ENCODE measurements at regions not wholly inside any gene's neighbourhood (a gene's known extent, or its start where the extent isn't known, plus 50 kb on each side); places are given as distances from the start of the nearest gene placed in this dataset.

DNA sequence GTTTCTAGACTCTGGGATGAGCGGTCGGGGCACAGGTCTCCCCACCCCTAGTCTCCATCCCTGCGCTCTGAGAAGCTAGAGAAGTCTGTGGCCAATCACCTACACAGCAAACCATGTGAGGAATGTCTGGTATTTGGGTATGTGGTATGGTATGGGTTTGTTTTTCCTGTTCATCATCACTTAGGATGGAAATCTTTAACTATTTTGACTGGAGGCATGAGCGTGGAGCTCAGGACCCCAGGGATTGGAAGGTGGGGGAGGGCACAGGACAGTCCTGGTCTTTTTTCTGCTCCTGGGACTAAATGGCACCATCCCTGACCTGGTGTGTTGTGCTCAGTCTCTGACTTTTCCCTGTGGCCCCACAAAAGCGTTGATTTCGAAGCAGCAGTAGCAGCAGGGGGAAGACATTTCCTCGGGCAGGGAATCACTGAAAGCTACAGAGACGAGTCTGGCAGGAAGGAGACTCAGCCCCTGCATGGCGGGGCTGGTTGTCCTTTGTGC is 191.7 kb upstream of the TPM1 start:
- no peaks in the 10 kb centered on the region for H3K27me3 ChIP-seq (ENCODE audit: insufficient read depth, low read length)
- peak overlapping the region; percentile 66 for H3K27ac ChIP-seq (ENCODE audit: low read depth, low read length)
- H2AFZ ChIP-seq (ENCODE audit: low read length, unreplicated experiment): peak overlapping the region; percentile 91
- no peaks in the 10 kb centered on the region for H3K36me3 ChIP-seq (ENCODE audit: insufficient read depth, low read length)
- H3K79me2 ChIP-seq (ENCODE audit: control insufficient read depth, insufficient read depth, low read length, unreplicated experiment): no peaks in the 10 kb centered on the region
- H3K4me3 ChIP-seq (ENCODE audit: low read depth, low read length): peak overlapping the region; percentile 24; the same call in 1 of the 2 replicates
- peaks cover 30% of the 10 kb centered on the region for H3K4me1 ChIP-seq (ENCODE audit: control insufficient read depth, insufficient read depth, low read length, unreplicated experiment)

DNA sequence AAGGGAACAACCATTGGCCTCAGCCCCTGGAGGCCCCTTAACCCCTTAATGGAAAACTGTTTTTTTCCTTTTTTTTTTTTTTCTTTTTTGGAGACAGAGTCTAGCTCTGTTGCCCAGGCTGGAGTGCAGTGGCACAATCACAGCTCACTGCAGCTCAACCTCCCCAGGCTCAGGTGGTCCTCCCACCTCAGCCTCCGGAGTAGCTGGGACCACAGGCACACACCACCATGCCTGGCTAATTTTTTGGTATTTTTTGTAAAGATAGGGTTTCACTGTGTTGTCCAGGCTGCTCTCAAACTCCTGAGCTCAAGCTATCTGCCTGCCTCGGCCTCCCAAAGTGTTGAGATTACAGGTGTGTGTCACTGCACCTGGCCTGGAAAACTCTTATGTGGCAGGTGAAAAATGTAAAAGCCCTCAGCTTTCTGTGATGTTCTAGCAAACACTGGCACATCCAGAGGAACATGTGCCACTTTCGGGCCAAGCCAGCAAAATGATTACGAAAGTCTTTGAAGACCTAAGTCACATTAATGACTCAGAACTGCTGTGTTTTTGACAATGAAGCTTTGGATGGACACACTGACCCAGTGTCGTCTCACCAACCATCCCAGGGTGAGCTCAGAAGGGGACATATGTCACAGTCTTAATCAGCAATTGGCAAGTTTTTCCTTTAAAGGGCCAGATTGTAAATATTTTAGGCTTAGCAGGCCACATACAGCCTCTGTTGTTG is 189.3 kb upstream of the TPM1 start:
- H3K27ac ChIP-seq (ENCODE audit: low read depth, low read length): no peak overlapping the region
- no peaks in the 10 kb centered on the region; the same call in 1 of the 2 replicates for H3K36me3 ChIP-seq (ENCODE audit: insufficient read depth, low read length)
- peaks cover 27% of the 10 kb centered on the region for H3K4me1 ChIP-seq (ENCODE audit: control insufficient read depth, insufficient read depth, low read length, unreplicated experiment)
- no peaks in the 10 kb centered on the region for H3K27me3 ChIP-seq (ENCODE audit: insufficient read depth, low read length)
- H3K79me2 ChIP-seq (ENCODE audit: control insufficient read depth, insufficient read depth, low read length, unreplicated experiment): no peaks in the 10 kb centered on the region
- H3K4me3 ChIP-seq (ENCODE audit: low read depth, low read length): no peak overlapping the region
- H2AFZ ChIP-seq (ENCODE audit: low read length, unreplicated experiment): no peak overlapping the region

DNA sequence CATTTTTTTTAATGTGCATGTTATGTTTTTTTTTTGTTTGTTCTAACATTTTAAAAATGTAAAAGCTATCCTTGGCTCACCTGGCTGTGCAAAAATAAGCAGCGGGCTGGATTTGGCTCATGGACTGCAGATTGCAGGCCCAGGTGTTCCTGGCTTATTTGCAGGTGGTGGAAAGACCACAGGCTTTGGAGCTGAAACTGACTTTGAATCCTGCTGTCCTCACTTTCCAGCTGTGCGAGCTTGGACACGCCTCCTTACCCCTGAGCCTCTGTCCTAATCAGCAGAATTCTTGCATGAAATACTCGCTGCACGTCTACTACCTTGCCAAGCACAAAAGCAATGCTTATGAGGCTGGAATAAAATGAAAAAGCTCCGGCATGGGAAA is 188.7 kb upstream of the TPM1 start:
- H3K36me3 ChIP-seq (ENCODE audit: insufficient read depth, low read length): no peaks in the 10 kb centered on the region; the same call in 1 of the 2 replicates
- no peak overlapping the region for H2AFZ ChIP-seq (ENCODE audit: low read length, unreplicated experiment)
- no peaks in the 10 kb centered on the region for H3K79me2 ChIP-seq (ENCODE audit: control insufficient read depth, insufficient read depth, low read length, unreplicated experiment)
- H3K4me3 ChIP-seq (ENCODE audit: low read depth, low read length): no peak overlapping the region
- H3K27me3 ChIP-seq (ENCODE audit: insufficient read depth, low read length): no peaks in the 10 kb centered on the region
- peaks cover 27% of the 10 kb centered on the region for H3K4me1 ChIP-seq (ENCODE audit: control insufficient read depth, insufficient read depth, low read length, unreplicated experiment)
- no peak overlapping the region for H3K27ac ChIP-seq (ENCODE audit: low read depth, low read length)

DNA sequence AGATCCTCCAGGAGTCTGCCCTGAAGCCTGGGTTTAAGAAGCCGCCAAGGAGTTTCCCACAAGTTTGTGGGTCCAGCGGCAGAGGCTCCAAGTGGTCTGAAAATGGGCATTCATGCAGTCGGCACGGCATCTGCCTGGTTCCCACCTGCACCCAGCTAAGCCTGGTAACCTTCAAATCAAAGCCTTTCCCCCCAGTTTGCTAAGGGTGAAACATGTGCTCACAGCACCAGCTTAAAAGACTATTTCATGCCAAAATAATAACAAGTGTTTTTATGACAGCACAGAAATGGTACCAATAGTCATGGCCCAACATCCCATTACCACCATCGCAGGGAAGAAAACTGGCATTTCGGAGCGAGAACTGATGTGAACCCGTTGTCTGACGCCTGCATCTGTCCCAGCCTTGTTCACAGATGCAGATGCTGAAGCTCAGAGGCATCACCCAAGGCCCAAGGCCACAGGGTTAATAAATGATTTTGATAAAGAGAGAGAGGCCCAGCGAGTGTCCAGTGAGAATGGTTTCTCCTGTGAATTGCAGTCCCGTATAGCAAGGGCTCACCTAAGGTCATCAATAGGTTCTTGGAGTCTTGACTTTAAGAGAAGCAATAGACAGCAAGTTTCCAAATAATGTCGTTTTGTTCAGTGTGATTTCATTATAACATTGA is 188.0 kb upstream of the TPM1 start:
- H3K79me2 ChIP-seq (ENCODE audit: control insufficient read depth, insufficient read depth, low read length, unreplicated experiment): no peaks in the 10 kb centered on the region
- no peak overlapping the region for H3K4me3 ChIP-seq (ENCODE audit: low read depth, low read length)
- H3K27ac ChIP-seq (ENCODE audit: low read depth, low read length): no peak overlapping the region
- no peaks in the 10 kb centered on the region for H3K27me3 ChIP-seq (ENCODE audit: insufficient read depth, low read length)
- no peak overlapping the region for H2AFZ ChIP-seq (ENCODE audit: low read length, unreplicated experiment)
- H3K4me1 ChIP-seq (ENCODE audit: control insufficient read depth, insufficient read depth, low read length, unreplicated experiment): peaks cover 27% of the 10 kb centered on the region
- H3K36me3 ChIP-seq (ENCODE audit: insufficient read depth, low read length): no peaks in the 10 kb centered on the region; the same call in 1 of the 2 replicates

DNA sequence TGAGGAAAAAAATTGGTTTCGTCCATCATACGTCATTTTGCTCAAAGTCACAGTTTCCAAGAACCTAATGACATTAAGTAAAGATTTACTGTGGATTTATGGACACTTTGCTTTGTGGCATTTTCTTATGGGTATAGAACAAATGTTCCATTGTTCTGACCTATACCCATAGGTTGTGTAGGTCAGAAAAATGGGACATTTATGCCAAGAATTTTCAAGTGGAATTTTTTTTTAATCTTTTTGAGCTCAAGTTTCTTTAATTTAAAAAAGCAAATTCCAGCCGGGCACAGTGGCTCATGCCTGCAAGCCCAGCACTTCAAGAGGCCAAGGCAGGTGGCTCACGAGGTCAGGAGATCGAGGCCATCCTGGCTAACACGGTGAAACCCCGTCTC is 187.5 kb upstream of the TPM1 start:
- Histone ChIP-seq H3K27ac (ENCODE audit: low read depth, low read length) (no peak overlapping the region), H2AFZ (ENCODE audit: low read length, unreplicated experiment) (no peak overlapping the region), H3K79me2 (ENCODE audit: control insufficient read depth, insufficient read depth, low read length, unreplicated experiment) (no peaks in the 10 kb centered on the region), H3K27me3 (ENCODE audit: insufficient read depth, low read length) (no peaks in the 10 kb centered on the region), H3K36me3 (ENCODE audit: insufficient read depth, low read length) (no peaks in the 10 kb centered on the region; the same call in 1 of the 2 replicates), H3K4me3 (ENCODE audit: low read depth, low read length) (no peak overlapping the region), H3K4me1 (ENCODE audit: control insufficient read depth, insufficient read depth, low read length, unreplicated experiment) (peaks cover 27% of the 10 kb centered on the region)

DNA sequence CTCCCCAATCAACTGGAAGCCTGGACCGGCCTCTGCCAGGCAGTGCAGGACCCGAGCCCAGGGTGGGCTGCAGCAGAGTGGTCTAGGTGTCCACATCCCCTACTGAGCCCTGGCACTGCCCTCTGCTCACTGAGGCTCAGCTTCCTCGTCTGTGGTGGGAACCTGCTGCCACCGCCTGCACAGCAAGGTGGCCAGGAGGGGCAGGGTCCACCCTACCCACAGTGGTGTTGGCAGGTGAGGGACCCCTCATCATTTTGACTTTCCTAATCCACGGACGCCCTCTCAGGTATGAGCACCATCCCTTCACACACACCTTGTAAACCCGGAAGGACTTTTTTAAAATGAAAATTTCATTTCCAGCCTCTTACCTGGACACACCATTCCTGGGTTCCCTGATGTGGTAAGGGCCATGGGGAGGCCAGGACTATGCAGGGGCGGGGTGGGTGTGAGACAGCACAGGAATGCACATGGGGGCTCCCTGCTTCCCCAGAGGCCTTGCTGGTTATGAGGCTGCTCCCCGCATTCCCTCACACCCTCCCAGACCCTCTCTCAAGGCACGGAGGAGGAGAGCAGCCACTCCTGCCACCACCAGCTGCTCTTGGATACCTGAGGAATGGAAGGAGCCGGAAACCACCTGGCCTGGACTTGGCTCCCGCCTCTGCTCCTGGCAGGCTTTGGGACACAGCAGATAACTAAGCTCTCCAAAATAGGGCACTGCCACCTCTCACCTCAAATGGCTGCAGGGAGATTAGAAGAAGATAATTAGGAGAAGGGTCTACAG is 185.9 kb upstream of the TPM1 start:
- Histone ChIP-seq H2AFZ (ENCODE audit: low read length, unreplicated experiment) (no peak overlapping the region), H3K4me1 (ENCODE audit: control insufficient read depth, insufficient read depth, low read length, unreplicated experiment) (peaks cover 14% of the 10 kb centered on the region), H3K27me3 (ENCODE audit: insufficient read depth, low read length) (no peaks in the 10 kb centered on the region), H3K27ac (ENCODE audit: low read depth, low read length) (no peak overlapping the region), H3K79me2 (ENCODE audit: control insufficient read depth, insufficient read depth, low read length, unreplicated experiment) (no peaks in the 10 kb centered on the region), H3K4me3 (ENCODE audit: low read depth, low read length) (no peak overlapping the region), H3K36me3 (ENCODE audit: insufficient read depth, low read length) (no peaks in the 10 kb centered on the region; the same call in 1 of the 2 replicates)

DNA sequence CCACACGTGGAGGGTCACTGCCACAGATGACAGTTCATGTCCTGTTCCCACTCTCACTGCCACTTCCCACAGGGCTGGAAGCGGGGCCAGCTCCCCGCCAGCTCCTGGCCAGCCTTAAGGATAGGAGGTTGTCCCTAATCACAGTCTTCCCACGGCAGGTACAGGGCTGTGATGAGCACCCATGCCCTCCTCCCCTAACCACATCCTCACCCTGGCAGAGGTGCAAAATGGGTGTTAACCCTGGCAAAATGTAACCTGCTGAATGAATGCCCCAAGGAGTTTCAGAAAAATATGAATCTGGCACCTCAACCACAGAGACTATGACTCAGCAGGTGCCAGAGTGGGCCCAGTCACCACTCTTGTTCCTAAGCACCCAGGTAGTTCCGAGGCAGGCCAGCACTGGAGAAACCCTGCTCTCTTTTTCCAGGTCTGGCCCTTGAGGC is 185.1 kb upstream of the TPM1 start:
- Histone ChIP-seq H3K4me1 (ENCODE audit: control insufficient read depth, insufficient read depth, low read length, unreplicated experiment) (peaks cover 14% of the 10 kb centered on the region), H3K27ac (ENCODE audit: low read depth, low read length) (no peak overlapping the region), H3K4me3 (ENCODE audit: low read depth, low read length) (no peak overlapping the region), H3K36me3 (ENCODE audit: insufficient read depth, low read length) (no peaks in the 10 kb centered on the region; the same call in 1 of the 2 replicates), H3K27me3 (ENCODE audit: insufficient read depth, low read length) (no peaks in the 10 kb centered on the region), H2AFZ (ENCODE audit: low read length, unreplicated experiment) (no peak overlapping the region), H3K79me2 (ENCODE audit: control insufficient read depth, insufficient read depth, low read length, unreplicated experiment) (no peaks in the 10 kb centered on the region)

DNA sequence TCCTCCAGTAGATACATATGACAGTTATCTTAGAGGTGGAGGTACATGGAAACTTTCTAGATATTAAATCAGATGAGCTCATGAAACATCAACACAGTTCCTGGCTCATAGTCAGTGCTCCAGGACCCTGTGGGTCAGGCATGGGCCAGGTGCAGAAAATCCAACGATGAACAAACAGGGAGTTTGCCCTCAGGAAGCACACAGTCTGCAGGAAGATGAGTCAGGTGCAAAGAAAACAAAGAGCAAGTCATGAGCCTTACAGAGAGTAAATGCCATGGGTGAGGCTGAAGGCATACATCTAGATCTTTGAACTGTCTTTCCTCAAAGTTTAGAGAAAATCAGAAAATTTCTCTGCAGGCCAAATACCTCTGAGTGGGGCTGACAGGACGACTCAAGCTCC is 184.2 kb upstream of the TPM1 start:
- Histone ChIP-seq H2AFZ (ENCODE audit: low read length, unreplicated experiment) (no peak overlapping the region), H3K36me3 (ENCODE audit: insufficient read depth, low read length) (peaks cover 4% of the 10 kb centered on the region; the same call in 1 of the 2 replicates), H3K4me1 (ENCODE audit: control insufficient read depth, insufficient read depth, low read length, unreplicated experiment) (peaks cover 8% of the 10 kb centered on the region), H3K4me3 (ENCODE audit: low read depth, low read length) (no peak overlapping the region), H3K79me2 (ENCODE audit: control insufficient read depth, insufficient read depth, low read length, unreplicated experiment) (no peaks in the 10 kb centered on the region), H3K27me3 (ENCODE audit: insufficient read depth, low read length) (no peaks in the 10 kb centered on the region), H3K27ac (ENCODE audit: low read depth, low read length) (no peak overlapping the region)

DNA sequence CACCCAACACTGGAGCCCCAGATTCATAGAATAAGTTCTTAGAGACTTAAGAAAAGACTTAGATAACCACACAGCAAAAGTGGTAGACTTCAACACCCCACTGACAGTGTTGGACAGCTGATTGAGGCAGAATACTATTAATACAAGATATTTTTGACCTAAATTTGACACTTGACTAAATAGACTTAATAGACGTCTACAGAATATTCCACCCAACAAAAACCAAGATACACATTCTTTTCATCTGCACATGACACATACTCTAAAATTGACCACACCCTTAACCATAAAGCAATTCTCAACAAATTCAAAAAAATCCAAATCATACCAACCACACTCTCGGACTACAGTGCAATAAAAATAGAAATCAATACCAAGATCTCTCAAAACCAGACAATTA is 179.8 kb upstream of the TPM1 start:
- Histone ChIP-seq H3K27me3 (ENCODE audit: insufficient read depth, low read length) (no peaks in the 10 kb centered on the region), H3K36me3 (ENCODE audit: insufficient read depth, low read length) (peaks cover 4% of the 10 kb centered on the region; the same call in 1 of the 2 replicates), H3K4me3 (ENCODE audit: low read depth, low read length) (no peak overlapping the region), H3K4me1 (ENCODE audit: control insufficient read depth, insufficient read depth, low read length, unreplicated experiment) (no peaks in the 10 kb centered on the region), H3K79me2 (ENCODE audit: control insufficient read depth, insufficient read depth, low read length, unreplicated experiment) (no peaks in the 10 kb centered on the region), H2AFZ (ENCODE audit: low read length, unreplicated experiment) (no peak overlapping the region), H3K27ac (ENCODE audit: low read depth, low read length) (no peak overlapping the region)

DNA sequence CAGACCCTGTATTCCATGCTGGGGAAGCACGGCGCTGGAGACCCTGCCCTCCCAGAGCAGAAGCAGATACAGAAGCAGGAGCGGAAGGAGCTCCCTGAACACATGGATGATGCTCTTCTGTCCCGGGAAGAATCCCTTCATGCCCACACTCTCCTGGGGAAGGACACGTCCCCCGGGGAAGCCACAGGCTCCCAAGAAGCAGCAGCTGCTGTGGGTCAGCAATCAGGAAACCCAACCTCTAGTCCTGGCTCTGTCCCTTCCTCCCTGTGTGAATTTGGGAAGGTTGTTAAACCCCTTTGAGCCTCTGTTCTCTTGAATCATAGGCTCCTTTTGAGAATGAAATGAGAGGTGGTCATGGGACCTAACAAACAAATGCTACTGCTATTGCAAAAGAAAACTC is 176.2 kb upstream of the TPM1 start:
- Histone ChIP-seq H3K27ac (ENCODE audit: low read depth, low read length) (no peak overlapping the region), H3K79me2 (ENCODE audit: control insufficient read depth, insufficient read depth, low read length, unreplicated experiment) (no peaks in the 10 kb centered on the region), H3K36me3 (ENCODE audit: insufficient read depth, low read length) (0 out of 2 replicates have a peak, but pooled peaks cover 4% of the 10 kb centered on the region), H3K4me1 (ENCODE audit: control insufficient read depth, insufficient read depth, low read length, unreplicated experiment) (no peaks in the 10 kb centered on the region), H3K4me3 (ENCODE audit: low read depth, low read length) (no peak overlapping the region), H3K27me3 (ENCODE audit: insufficient read depth, low read length) (no peaks in the 10 kb centered on the region), H2AFZ (ENCODE audit: low read length, unreplicated experiment) (no peak overlapping the region)
